WERI-Rb-1 (cell line): ENCODE measurements at regions not wholly inside any gene's neighbourhood (a gene's known extent, or its start where the extent isn't known, plus 50 kb on each side); places are given as distances from the start of the nearest gene placed in this dataset.
"Not testable (repeated sequence)": the region's sequence is repeated elsewhere in the genome, so short reads cannot be mapped to it uniquely, and the experiment has no call there.

Source experiments
- DNase-seq: peaks from one replicate; pipeline ENCODE4 v3.0.0-alpha.2; 2020
- H3K27ac ChIP-seq: fragments of 250-450 bp; sonication (Bioruptor Pico); 2 replicates; pipeline ENCODE4 v1.5.1; 2020; ENCODE audit warnings: mild to moderate bottlenecking, moderate library complexity
- H3K27me3 ChIP-seq: fragments of 250-450 bp; sonication (Bioruptor Pico); 2 replicates; pipeline ENCODE4 v1.5.1; 2021; ENCODE audit warnings: mild to moderate bottlenecking, low read depth, moderate library complexity; ENCODE audit not compliant: insufficient read depth, severe bottlenecking
- H3K36me3 ChIP-seq: fragments of 250-450 bp; sonication (Bioruptor Pico); 2 replicates; pipeline ENCODE4 v1.5.1; 2020; ENCODE audit warnings: mild to moderate bottlenecking, moderate library complexity
- H3K4me3 ChIP-seq: 2 replicates; pipeline ENCODE4 v1.5.1; 2011; ENCODE audit warnings: low read depth, mild to moderate bottlenecking, control low read depth, low read length
- H3K9me3 ChIP-seq: fragments of 250-450 bp; sonication (Bioruptor Pico); 2 replicates; pipeline ENCODE4 v1.5.1; 2021; ENCODE audit warnings: mild to moderate bottlenecking, moderate library complexity; ENCODE audit not compliant: severe bottlenecking
- TF ChIP-seq, protein P1 (sequence below): IDR thresholded peaks from 2 replicates; pipeline ENCODE4 v1.5.1; 2011; ENCODE audit warnings: low read depth, mild to moderate bottlenecking, control low read depth, inconsistent platforms, low read length

DNA sequence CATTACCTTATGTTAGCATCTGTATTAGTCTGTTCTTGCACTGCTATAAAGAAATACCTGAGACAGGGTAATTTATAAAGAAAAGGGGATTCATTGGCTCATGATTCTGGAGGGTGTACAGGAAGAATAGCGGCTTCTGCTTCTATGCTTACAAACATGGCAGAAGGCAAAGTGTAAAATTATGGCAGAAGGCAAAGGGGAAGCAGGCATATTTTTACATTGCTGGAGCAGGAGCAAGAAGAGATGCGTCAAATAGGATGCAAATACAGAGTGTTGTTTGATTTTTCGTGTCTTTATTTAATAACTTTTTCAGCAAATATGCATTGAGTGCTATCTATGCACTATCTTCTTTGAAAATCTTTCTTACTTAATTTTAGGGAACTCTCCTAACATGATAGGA is 210.7 kb upstream of the SSTR1 start:
- H3K4me3 ChIP-seq, result no peak overlapping the region
- DNase-seq, result no peak
- H3K9me3 ChIP-seq, result no peaks in the 10 kb centered on the region
- H3K27me3 ChIP-seq, result no peaks in the 10 kb centered on the region
- TF ChIP-seq, protein P1, sequence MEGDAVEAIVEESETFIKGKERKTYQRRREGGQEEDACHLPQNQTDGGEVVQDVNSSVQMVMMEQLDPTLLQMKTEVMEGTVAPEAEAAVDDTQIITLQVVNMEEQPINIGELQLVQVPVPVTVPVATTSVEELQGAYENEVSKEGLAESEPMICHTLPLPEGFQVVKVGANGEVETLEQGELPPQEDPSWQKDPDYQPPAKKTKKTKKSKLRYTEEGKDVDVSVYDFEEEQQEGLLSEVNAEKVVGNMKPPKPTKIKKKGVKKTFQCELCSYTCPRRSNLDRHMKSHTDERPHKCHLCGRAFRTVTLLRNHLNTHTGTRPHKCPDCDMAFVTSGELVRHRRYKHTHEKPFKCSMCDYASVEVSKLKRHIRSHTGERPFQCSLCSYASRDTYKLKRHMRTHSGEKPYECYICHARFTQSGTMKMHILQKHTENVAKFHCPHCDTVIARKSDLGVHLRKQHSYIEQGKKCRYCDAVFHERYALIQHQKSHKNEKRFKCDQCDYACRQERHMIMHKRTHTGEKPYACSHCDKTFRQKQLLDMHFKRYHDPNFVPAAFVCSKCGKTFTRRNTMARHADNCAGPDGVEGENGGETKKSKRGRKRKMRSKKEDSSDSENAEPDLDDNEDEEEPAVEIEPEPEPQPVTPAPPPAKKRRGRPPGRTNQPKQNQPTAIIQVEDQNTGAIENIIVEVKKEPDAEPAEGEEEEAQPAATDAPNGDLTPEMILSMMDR, result no peak
- no peaks in the 10 kb centered on the region for H3K36me3 ChIP-seq
- no peak overlapping the region for H3K27ac ChIP-seq

DNA sequence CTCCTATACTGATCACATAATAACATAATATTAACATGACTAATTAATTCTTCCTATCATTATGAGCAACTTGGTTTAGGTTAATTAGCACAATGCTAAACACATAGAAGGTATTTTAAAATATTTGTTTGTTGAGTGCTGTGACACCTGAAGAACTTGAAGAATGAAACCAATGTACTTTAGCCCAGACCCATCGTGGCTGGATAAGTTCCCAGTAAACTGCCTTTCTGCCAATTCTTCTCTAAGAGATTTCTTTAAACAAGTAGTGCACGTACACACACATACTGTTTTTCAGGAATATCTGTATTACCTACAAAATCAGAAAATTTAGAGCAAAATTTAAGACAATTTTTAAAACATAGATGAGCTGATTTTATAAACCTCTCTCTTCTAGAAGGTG is 207.4 kb upstream of the SSTR1 start:
- no peak for DNase-seq
- no peaks in the 10 kb centered on the region for H3K27me3 ChIP-seq
- H3K27ac ChIP-seq, result no peak overlapping the region
- no peak overlapping the region for H3K4me3 ChIP-seq
- no peaks in the 10 kb centered on the region for H3K36me3 ChIP-seq
- TF ChIP-seq, protein P1, result no peak
- H3K9me3 ChIP-seq, result no peaks in the 10 kb centered on the region

DNA sequence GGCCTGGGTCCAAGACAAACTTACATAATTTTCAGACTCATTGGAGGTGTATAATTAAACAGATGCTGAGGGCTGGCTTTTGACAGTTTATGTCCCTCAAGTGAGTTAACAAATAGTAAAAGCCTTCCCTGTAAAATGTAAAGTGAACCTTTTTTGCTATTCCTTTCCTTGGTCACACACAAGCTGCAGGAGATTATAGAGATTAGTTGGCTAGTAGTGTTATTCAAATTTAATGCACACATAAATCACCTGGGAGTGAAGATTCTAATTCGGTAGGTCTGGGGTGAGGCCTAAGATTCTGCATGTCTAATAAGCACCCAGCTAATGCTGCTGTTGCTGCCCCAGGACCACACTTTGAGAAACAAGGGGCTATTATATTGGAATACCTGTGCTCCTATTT is 206.2 kb upstream of the SSTR1 start:
- no peak for DNase-seq
- Histone ChIP-seq H3K36me3 (no peaks in the 10 kb centered on the region), H3K9me3 (no peaks in the 10 kb centered on the region), H3K27me3 (no peaks in the 10 kb centered on the region), H3K27ac (peak overlapping the region; percentile 17; the same call in 1 of the 2 replicates), H3K4me3 (no peak overlapping the region)
- TF ChIP-seq, protein P1, result no peak

DNA sequence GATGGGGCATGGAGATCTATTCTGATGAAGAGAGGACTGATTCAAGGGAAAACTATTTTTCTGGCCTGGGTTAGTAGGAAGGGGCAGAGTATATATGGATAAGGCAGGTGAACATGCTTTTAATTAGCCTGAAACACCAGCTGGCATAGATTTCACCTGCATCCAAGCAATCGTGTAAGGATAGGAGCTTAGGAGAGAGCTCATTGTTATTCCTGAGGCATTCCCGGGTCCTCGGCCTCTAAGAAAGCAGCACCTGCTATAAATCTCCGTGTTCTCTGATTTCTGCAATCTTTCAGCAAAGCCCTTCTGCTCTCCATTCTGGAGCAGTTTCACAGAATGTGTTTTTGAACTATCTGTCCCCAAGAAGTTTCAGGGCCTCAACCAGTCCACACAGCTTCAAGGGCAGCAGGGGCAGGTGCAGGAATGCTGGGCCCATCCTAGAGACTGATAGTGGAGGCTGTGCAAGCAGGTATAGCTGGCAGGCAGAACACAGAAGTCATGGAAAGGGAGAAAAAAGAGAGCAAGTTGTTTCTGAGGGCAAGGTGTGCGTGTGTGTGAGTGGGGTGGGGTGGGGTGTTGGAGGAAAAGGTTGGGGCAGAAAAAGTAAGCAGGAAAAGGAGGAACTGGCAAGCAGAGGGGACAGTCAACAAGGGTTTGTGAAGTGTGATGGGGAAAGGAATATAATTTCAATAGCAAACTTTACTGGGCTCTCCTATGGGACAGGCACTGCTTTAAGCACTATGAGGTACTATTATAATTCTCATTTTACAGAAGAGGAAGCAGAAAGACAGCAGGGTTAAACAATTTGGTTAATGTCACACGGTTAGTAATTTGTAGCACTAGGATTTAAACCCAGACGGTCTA is 203.7 kb upstream of the SSTR1 start:
- TF ChIP-seq, protein P1, result no peak
- H3K27ac ChIP-seq, result peak overlapping the region; percentile 79
- no peaks in the 10 kb centered on the region for H3K9me3 ChIP-seq
- no peaks in the 10 kb centered on the region for H3K36me3 ChIP-seq
- H3K4me3 ChIP-seq, result peak overlapping the region; percentile 11; the same call in 1 of the 2 replicates
- DNase-seq, result peak; percentile 58
- H3K27me3 ChIP-seq, result no peaks in the 10 kb centered on the region

DNA sequence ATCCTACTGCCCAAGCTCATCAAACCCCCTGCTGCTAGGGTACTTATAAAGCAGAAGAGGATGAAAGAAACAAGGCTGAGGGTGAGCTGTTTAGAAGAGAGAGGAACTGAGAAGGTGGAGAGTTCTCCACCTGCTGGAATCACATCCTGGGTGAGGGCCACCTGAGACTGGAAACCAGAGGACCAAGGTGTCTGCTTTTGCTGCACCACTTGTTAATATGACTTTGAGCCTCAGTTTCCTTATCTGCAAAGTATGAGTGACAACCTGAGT is 203.2 kb upstream of the SSTR1 start:
- Histone ChIP-seq H3K27ac (no peak overlapping the region), H3K36me3 (no peaks in the 10 kb centered on the region), H3K9me3 (no peaks in the 10 kb centered on the region), H3K27me3 (no peaks in the 10 kb centered on the region), H3K4me3 (no peak overlapping the region)
- TF ChIP-seq, protein P1, result peak; percentile 20; the same call in 1 of the 2 replicates
- DNase-seq, result peak; percentile 73

DNA sequence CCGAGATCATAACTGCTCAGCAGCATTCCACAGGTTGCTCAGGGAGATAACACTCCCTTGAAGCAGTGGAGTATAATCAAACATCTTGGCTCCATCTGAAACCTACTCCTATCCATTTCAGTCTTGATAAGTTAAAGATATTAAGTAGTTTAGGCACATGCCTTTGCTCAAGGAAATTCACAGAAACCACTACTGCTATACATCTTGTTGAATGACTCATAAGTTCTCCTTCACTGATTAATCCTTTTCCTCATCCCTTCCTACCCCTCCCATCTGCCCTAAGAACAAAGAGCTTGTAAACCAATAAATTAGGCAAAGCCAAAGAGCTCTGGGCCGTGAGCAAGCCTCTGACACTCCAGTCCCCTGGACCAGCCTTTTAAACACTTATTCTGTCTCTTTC is 196.5 kb upstream of the SSTR1 start:
- H3K27ac ChIP-seq, H3K36me3 ChIP-seq, H3K4me3 ChIP-seq, H3K27me3 ChIP-seq: not testable (repeated sequence)
- H3K9me3 ChIP-seq, result peaks cover 12% of the 10 kb centered on the region
- DNase-seq, result peak; percentile 29
